Loucy (cell line): ENCODE measurements at regions not wholly inside any gene's neighbourhood (a gene's known extent, or its start where the extent isn't known, plus 50 kb on each side); places are given as distances from the start of the nearest gene placed in this dataset.

Experiments
- CTCF ChIP-seq: fragments of 200-600 bp; sonication (generic); conservative IDR thresholded peaks from 2 replicates; pipeline ENCODE4 v1.5.1; 2014; ENCODE audit warnings: mild to moderate bottlenecking, antibody characterized with exemption, low read length
- EZH2phosphoT487 ChIP-seq: fragments of 200-600 bp; IDR thresholded peaks from 2 replicates; pipeline ENCODE4 v1.6.1; 2018; ENCODE audit warnings: antibody characterized with exemption, mild to moderate bottlenecking, moderate library complexity, borderline replicate concordance

GRCh38 chr2:150858382-150858781 is 370.9 kb upstream of the RND3 start:
- no peak for TF ChIP-seq CTCF
- TF ChIP-seq EZH2phosphoT487, result no peak
